T-helper 1 cell treated with Interleukin-12 subunit alpha and Interleukin-12 subunit beta and Interleukin-4 antibody, amounts not matched to agents 30 ng/mL and 1 ng/mL, for 36 hours (primary cell): ENCODE measurements at regions not wholly inside any gene's neighbourhood (a gene's known extent, or its start where the extent isn't known, plus 50 kb on each side); places are given as distances from the start of the nearest gene placed in this dataset.

Source experiments
- intact Hi-C: fragments of 100-400 bp; cut with micrococcal nuclease; formaldehyde crosslinking; loops from one replicate; pipeline ENCODE4 v1.15.1; 2024

GRCh38 chr4:104766676-104767075 is 272.0 kb upstream of the CXXC4 start:
- intact Hi-C loops: no loop called here

- intact Hi-C loops: loop anchor here (10.0 kb wide), 1 partner anchor 702 kb away; the partner anchor contains the start of gene PPA2
Measured at GRCh38 chr4:104772849-104773248, 278.2 kb upstream of the CXXC4 start.

- intact Hi-C loops: no loop called here
Measured at GRCh38 chr4:104795264-104795939, 300.7 kb upstream of the CXXC4 start.

- intact Hi-C loops: no loop called here
Measured at GRCh38 chr4:104811727-104812126, 317.0 kb upstream of the CXXC4 start.

GRCh38 chr4:104815665-104816064 is 321.0 kb upstream of the CXXC4 start:
- intact Hi-C loops: no loop called here

GRCh38 chr4:104818579-104818978 is 323.9 kb upstream of the CXXC4 start:
- intact Hi-C loops: no loop called here

- intact Hi-C loops: no loop called here
Measured at GRCh38 chr4:104826171-104826570, 320.5 kb upstream of the TET2 start.

- intact Hi-C loops: no loop called here
Measured at GRCh38 chr4:104829761-104830160, 316.9 kb upstream of the TET2 start.

- intact Hi-C loops: no loop called here
Measured at GRCh38 chr4:104848597-104849225, 298.0 kb upstream of the TET2 start.

GRCh38 chr4:104859601-104860237 is 287.0 kb upstream of the TET2 start:
- intact Hi-C loops: loop anchor here (1.0 to 5.0 kb wide), 3 partner anchors 612 to 942 kb away; no protein-coding TSS in a partner anchor

GRCh38 chr4:104860238-104861123 is 286.2 kb upstream of the TET2 start:
- intact Hi-C loops: loop anchor here (1.0 to 5.0 kb wide), 2 partner anchors 611 to 928 kb away; no protein-coding TSS in a partner anchor

GRCh38 chr4:104866809-104867208 is 279.9 kb upstream of the TET2 start:
- intact Hi-C loops: no loop called here

- intact Hi-C loops: no loop called here
Measured at GRCh38 chr4:104868533-104868932, 278.1 kb upstream of the TET2 start.

- intact Hi-C loops: no loop called here
Measured at GRCh38 chr4:104868958-104869357, 277.7 kb upstream of the TET2 start.

- intact Hi-C loops: no loop called here
Measured at GRCh38 chr4:104869831-104870230, 276.8 kb upstream of the TET2 start.

- intact Hi-C loops: no loop called here
Measured at GRCh38 chr4:104870495-104871233, 276.0 kb upstream of the TET2 start.

- intact Hi-C loops: loop anchor here (1.0 to 5.0 kb wide), 2 partner anchors 87 to 593 kb away; partner anchors contain the start of gene PPA2
Measured at GRCh38 chr4:104878936-104879335, 267.7 kb upstream of the TET2 start.

GRCh38 chr4:104879367-104879766 is 267.3 kb upstream of the TET2 start:
- intact Hi-C loops: loop anchor here (1.0 to 5.0 kb wide), 2 partner anchors 87 to 593 kb away; partner anchors contain the start of gene PPA2

- intact Hi-C loops: loop anchor here (1.0 to 5.0 kb wide), 2 partner anchors 86 to 592 kb away; partner anchors contain the start of gene PPA2
Measured at GRCh38 chr4:104879854-104880253, 266.8 kb upstream of the TET2 start.

GRCh38 chr4:104881136-104881886 is 265.4 kb upstream of the TET2 start:
- intact Hi-C loops: no loop called here
